ENCODE measurements at regions not wholly inside any gene's neighbourhood (a gene's known extent, or its start where the extent isn't known, plus 50 kb on each side); places are given as distances from the start of the nearest gene placed in this dataset.

GRCh38 chr5:124521461-124522230 lies 224.8 kb downstream of the ZNF608 start:
- Histone ChIP-seq H3K36me3 (ENCODE audit: control insufficient read depth in 2 of 2, insufficient read depth in 1 of 2, low read length in 2 of 2) (no peaks in the 10 kb centered on the region), H3K9me3 (ENCODE audit: control insufficient read depth, insufficient read depth, low read depth, low read length) (no peaks in the 10 kb centered on the region), H3K4me1 (ENCODE audit: control insufficient read depth, insufficient read depth, low read length) (no peaks in the 10 kb centered on the region), H3K4me3 (ENCODE audit: low read depth, low read length) (no peak overlapping the region), H3K27ac (ENCODE audit: extremely low read depth, low read depth, low read length) (no peak overlapping the region)
- POLR2A ChIA-PET: no interaction called here
- CTCF ChIA-PET: interaction anchor here (0.6 kb wide), 1 partner anchor 280 kb away, joined by 6 read pairs; no protein-coding TSS in a partner anchor
- TF ChIP-seq ZNF704 (tag by site-specific recombination; IDR thresholded peaks at IDR 0.05): no peak
- no peak for TF ChIP-seq ZNF514 (tag by site-specific recombination; IDR thresholded peaks at IDR 0.05)
- TF ChIP-seq PRDM6 (tag by site-specific recombination; IDR thresholded peaks at IDR 0.05): no peak
- no peak for TF ChIP-seq ZSCAN30 (tag by site-specific recombination; IDR thresholded peaks at IDR 0.05)
- TF ChIP-seq KLF8 (tag by site-specific recombination; IDR thresholded peaks at IDR 0.05): no peak
- TF ChIP-seq ZNF394 (tag by site-specific recombination; IDR thresholded peaks at IDR 0.05; ENCODE audit: borderline replicate concordance): no peak
- TF ChIP-seq ZNF26 (tag by site-specific recombination; IDR thresholded peaks at IDR 0.05): no peak
- no peak for TF ChIP-seq GLIS1 (tag by site-specific recombination; IDR thresholded peaks at IDR 0.05)
- no peak for TF ChIP-seq ZNF747 (tag by site-specific recombination; IDR thresholded peaks at IDR 0.05)
- no peak for TF ChIP-seq ZNF416 (tag by site-specific recombination; IDR thresholded peaks at IDR 0.05)
- no peak for TF ChIP-seq ZNF391 (tag by site-specific recombination; IDR thresholded peaks at IDR 0.05; ENCODE audit: borderline replicate concordance, low read depth)
- no peak for TF ChIP-seq ZNF121 (tag by site-specific recombination; IDR thresholded peaks at IDR 0.05)
- TF ChIP-seq SP7 (tag by site-specific recombination; IDR thresholded peaks at IDR 0.05): no peak
- TF ChIP-seq OVOL3 (tag by site-specific recombination; IDR thresholded peaks at IDR 0.05): no peak
- no peak for TF ChIP-seq ZNF292 (tag by site-specific recombination; IDR thresholded peaks at IDR 0.05; ENCODE audit: borderline replicate concordance, low read depth)

- Histone ChIP-seq H3K9me3 (ENCODE audit: control insufficient read depth, insufficient read depth, low read depth, low read length) (no peaks in the 10 kb centered on the region; the same call in 1 of the 2 replicates), H3K4me1 (ENCODE audit: control insufficient read depth, insufficient read depth, low read length) (no peaks in the 10 kb centered on the region), H3K4me3 (ENCODE audit: low read depth, low read length) (no peak overlapping the region), H3K27ac (ENCODE audit: extremely low read depth, low read depth, low read length) (no peak overlapping the region), H3K36me3 (ENCODE audit: control insufficient read depth in 2 of 2, insufficient read depth in 1 of 2, low read length in 2 of 2) (no peaks in the 10 kb centered on the region)
- no peak for TF ChIP-seq ZNF624 (tag by site-specific recombination; IDR thresholded peaks at IDR 0.05)
- ChIA-PET POLR2A (interaction anchor here (0.7 kb wide), 1 partner anchor 13 kb away, joined by 3 read pairs; no protein-coding TSS in a partner anchor), CTCF (no interaction called here)
Measured at GRCh38 chr5:124519396-124519795, 227.0 kb downstream of the ZNF608 start.

- H3K4me1 ChIP-seq (ENCODE audit: control insufficient read depth, insufficient read depth, low read length): peaks cover 3% of the 10 kb centered on the region
- CTCF ChIA-PET: interaction anchor here (0.6 kb wide), 1 partner anchor 475 kb away, joined by 3 read pairs; no protein-coding TSS in a partner anchor
- no peak overlapping the region for H3K27ac ChIP-seq (ENCODE audit: extremely low read depth, low read depth, low read length)
- H3K4me3 ChIP-seq (ENCODE audit: low read depth, low read length): no peak overlapping the region
- POLR2A ChIA-PET: no interaction called here
- H3K9me3 ChIP-seq (ENCODE audit: control insufficient read depth, insufficient read depth, low read depth, low read length): no peaks in the 10 kb centered on the region; the same call in 1 of the 2 replicates
- H3K36me3 ChIP-seq (ENCODE audit: control insufficient read depth in 2 of 2, insufficient read depth in 1 of 2, low read length in 2 of 2): no peaks in the 10 kb centered on the region
- TF ChIP-seq ZSCAN18 (tag by site-specific recombination; IDR thresholded peaks at IDR 0.05) (no peak), ZFP3 (tag by site-specific recombination; IDR thresholded peaks at IDR 0.05; ENCODE audit: low read depth) (no peak), ZNF221 (tag by site-specific recombination; IDR thresholded peaks at IDR 0.05; ENCODE audit: borderline replicate concordance) (no peak), ZNF214 (tag by site-specific recombination; IDR thresholded peaks at IDR 0.05; ENCODE audit: borderline replicate concordance) (no peak), ZNF341 (tag by site-specific recombination; IDR thresholded peaks at IDR 0.05; ENCODE audit: low read depth) (no peak), ZNF157 (tag by site-specific recombination; IDR thresholded peaks at IDR 0.05) (no peak), ZBTB10 (tag by site-specific recombination; IDR thresholded peaks at IDR 0.05) (no peak)
Measured at GRCh38 chr5:124516567-124516966, 229.9 kb downstream of the ZNF608 start.

Measured in HEK293 (cell line).